ENCODE measurements at regions not wholly inside any gene's neighbourhood (a gene's known extent, or its start where the extent isn't known, plus 50 kb on each side); places are given as distances from the start of the nearest gene placed in this dataset.

- Histone ChIP-seq H3K27ac (replicated peaks in 1 of 4) (no peak overlapping the region), H3K27me3 (no peaks in the 10 kb centered on the region), H3K4me1 (peaks cover 0 to 6% (median 0%) of the 10 kb centered on the region in 4 donors), H3K36me3 (no peaks in the 10 kb centered on the region), H3K9me3 (no peaks in the 10 kb centered on the region), H3K4me3 (no peak overlapping the region)
- intact Hi-C loops (cut with DNase I): no loop called here
- 62% methylated on average over 12 of the region's 12 CpGs for WGBS
- TF ChIP-seq POLR2AphosphoS5 (IDR thresholded peaks at IDR 0.05) (no peak), EP300 (IDR thresholded peaks at IDR 0.05) (no peak), POLR2A (IDR thresholded peaks at IDR 0.05; ENCODE audit: low read depth) (no peak), CTCF (IDR thresholded peaks at IDR 0.05) (no peak)
- DNase-seq (ENCODE audit: extremely low spot score): no peak
These were observed 260.4 kb downstream of the ZNF516 start for GRCh38 chr18:76234676-76235060.

GRCh38 chr18:76233876-76234675, 261.0 kb downstream of the ZNF516 start:
- H3K27ac ChIP-seq (replicated peaks in 1 of 4): no peak overlapping the region
- TF ChIP-seq POLR2AphosphoS5 (IDR thresholded peaks at IDR 0.05) (no peak), EP300 (IDR thresholded peaks at IDR 0.05) (no peak), CTCF (IDR thresholded peaks at IDR 0.05) (no peak), POLR2A (IDR thresholded peaks at IDR 0.05; ENCODE audit: low read depth) (no peak)
- 48% methylated on average over 5 of the region's 5 CpGs for WGBS
- peaks cover 0 to 6% (median 0%) of the 10 kb centered on the region in 4 donors for H3K4me1 ChIP-seq
- H3K9me3 ChIP-seq: no peaks in the 10 kb centered on the region
- DNase-seq (ENCODE audit: extremely low spot score): no peak
- no peaks in the 10 kb centered on the region for H3K36me3 ChIP-seq
- no peaks in the 10 kb centered on the region for H3K27me3 ChIP-seq
- intact Hi-C loops (cut with DNase I): no loop called here
- H3K4me3 ChIP-seq: no peak overlapping the region

- Histone ChIP-seq H3K27ac (replicated peaks in 1 of 4) (no peak overlapping the region), H3K4me3 (no peak overlapping the region), H3K36me3 (no peaks in the 10 kb centered on the region), H3K4me1 (peaks cover 0 to 6% (median 0%) of the 10 kb centered on the region in 4 donors), H3K9me3 (no peaks in the 10 kb centered on the region), H3K27me3 (no peaks in the 10 kb centered on the region)
- DNase-seq (ENCODE audit: extremely low spot score): no peak
- TF ChIP-seq EP300 (IDR thresholded peaks at IDR 0.05) (no peak), POLR2A (IDR thresholded peaks at IDR 0.05; ENCODE audit: low read depth) (no peak), POLR2AphosphoS5 (IDR thresholded peaks at IDR 0.05) (no peak), CTCF (IDR thresholded peaks at IDR 0.05) (no peak)
- WGBS: 76% methylated on average over 1 of the region's 1 CpG
- intact Hi-C loops (cut with DNase I): no loop called here
These were observed 261.6 kb downstream of the ZNF516 start for GRCh38 chr18:76233406-76233805.

GRCh38 chr18:76232779-76233178, 262.3 kb downstream of the ZNF516 start:
- no peak for TF ChIP-seq EP300 (IDR thresholded peaks at IDR 0.05)
- no peak for TF ChIP-seq POLR2AphosphoS5 (IDR thresholded peaks at IDR 0.05)
- no peak for TF ChIP-seq CTCF (IDR thresholded peaks at IDR 0.05)
- TF ChIP-seq POLR2A (IDR thresholded peaks at IDR 0.05; ENCODE audit: low read depth): no peak
- Histone ChIP-seq H3K4me1 (peaks cover 0 to 6% (median 0%) of the 10 kb centered on the region in 4 donors), H3K27ac (replicated peaks in 1 of 4) (no peak overlapping the region), H3K27me3 (no peaks in the 10 kb centered on the region), H3K36me3 (no peaks in the 10 kb centered on the region), H3K9me3 (no peaks in the 10 kb centered on the region), H3K4me3 (no peak overlapping the region)
- intact Hi-C loops (cut with DNase I): no loop called here
- 77% methylated on average over 3 of the region's 3 CpGs for WGBS
- no peak for DNase-seq (ENCODE audit: extremely low spot score)
